ENCODE measurements at regions not wholly inside any gene's neighbourhood (a gene's known extent, or its start where the extent isn't known, plus 50 kb on each side); places are given as distances from the start of the nearest gene placed in this dataset.
"Not testable (repeated sequence)": the region's sequence is repeated elsewhere in the genome, so short reads cannot be mapped to it uniquely, and the experiment has no call there.

DNA sequence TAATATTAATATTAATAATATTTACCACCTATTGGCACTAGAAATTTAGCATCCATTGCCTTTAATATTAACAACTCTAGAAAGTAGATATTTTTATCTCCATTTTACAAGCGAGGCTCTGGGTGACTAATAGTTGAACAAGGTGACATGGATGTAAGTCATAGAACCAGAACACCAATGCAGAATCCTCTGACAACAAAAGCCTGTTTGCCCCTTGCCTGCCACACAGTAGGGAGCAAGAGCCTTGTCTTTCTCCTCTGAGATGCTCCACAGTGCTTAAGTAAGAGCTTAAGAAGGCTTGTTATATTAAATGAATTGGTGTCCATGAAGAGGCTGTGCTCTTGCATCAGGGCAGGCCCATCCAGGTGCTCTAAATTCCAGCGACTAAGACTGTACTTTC, 51.2 kb upstream of the LBX1 start:
- DNase-seq, result no peak

GRCh38 chr10:101280921-101281320, 51.7 kb upstream of the LBX1 start:
- not testable (repeated sequence) for DNase-seq

- no peak for DNase-seq
Measured at GRCh38 chr10:101282947-101283346, 53.7 kb upstream of the LBX1 start.

DNA sequence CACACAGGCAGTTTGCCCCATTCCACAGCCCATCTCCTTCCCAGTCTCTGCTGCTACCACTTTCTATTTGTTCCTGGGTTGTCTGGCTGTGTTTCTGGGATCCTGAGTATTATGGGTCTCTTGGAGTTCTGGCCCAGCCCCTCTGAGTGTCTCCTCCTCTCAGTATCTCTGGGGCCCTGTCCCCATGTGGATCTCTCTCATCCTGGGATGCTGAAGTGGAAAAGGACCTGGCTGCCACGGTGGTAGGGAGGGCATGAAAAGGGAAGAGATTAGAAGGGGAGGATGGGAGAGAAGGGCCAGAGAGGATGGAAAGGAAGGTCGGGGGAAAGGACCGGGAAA, 54.5 kb upstream of the LBX1 start:
- no peak for DNase-seq

DNA sequence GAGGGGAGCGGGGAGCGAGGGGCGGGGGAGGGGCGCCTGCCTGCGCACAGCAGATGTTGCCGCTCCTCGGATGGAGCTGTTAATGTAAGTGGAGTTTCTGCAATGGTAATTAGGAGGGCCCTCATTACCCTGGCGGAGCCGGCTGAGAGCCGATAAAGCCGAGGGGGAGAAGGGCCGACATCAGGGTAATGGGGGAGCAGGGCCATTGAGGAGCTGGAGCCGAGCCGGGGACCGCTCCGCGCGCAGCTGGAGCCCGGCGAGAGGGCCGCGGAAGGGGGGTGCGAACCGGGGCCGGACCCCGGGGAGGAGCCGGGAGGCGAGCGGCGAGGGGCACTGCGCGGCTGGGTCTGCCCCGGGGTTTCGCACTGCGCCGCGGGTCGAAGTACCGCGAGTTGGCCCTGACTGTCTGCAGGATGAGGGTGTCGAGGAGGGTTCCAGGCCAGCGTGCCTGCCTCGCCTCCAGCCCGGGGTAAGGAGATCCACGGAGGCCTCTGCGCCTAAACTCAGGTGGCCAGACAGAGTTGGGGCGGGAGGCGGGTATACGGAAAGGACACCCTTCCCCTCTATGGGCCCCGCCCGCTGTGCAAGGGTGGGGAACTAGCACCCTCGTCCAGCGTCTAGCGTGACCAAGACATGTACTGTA, 55.0 kb upstream of the LBX1 start:
- no peak for DNase-seq

GRCh38 chr10:101284744-101285463, 55.6 kb upstream of the LBX1 start:
- no peak for DNase-seq

GRCh38 chr10:101285519-101286070, 56.3 kb upstream of the LBX1 start:
- DNase-seq, result peak; percentile 43

DNA sequence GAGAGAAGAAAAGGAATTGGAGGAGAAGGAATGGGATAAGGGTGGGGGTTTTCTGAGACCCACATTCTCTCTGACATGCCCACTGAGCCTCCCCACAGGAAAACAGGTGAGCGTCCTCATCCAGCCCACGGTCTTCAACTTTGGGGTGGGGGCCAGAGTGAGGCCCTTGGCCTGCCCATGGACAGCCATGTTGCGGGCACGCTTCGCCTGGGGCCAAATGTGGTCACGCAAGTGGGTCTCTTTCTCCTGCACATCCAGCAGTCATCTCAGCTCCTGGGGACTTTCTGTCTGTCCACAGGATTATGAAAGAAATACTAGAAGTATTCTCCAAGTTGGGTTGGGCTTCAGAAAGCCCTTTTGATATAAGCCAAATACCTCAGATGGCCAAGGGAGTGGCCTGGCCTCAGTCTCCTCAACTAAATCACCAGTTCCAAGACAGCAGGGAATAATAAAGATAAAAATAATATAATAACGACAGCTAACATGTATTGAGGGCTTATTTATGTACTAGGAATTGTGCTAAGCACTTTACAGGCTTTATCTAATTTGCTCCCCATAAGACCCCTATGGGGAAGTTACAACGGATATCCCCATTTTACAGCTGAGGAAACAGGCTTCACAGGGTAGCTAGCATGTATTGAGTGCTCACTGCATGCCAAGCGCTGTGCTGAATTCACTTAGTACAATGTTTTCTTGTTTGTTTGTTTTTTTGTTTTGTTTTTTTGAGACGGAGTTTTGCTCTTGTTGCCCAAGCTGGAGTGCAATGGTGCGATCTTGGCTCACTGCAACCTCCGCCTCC, 57.2 kb upstream of the LBX1 start:
- no peak for DNase-seq

GRCh38 chr10:101287183-101287996, 58.1 kb upstream of the LBX1 start:
- DNase-seq, result no peak

- no peak for DNase-seq
Measured at GRCh38 chr10:101287997-101288635, 58.9 kb upstream of the LBX1 start.

GRCh38 chr10:101289541-101289940, 60.3 kb upstream of the LBX1 start:
- DNase-seq, result no peak

GRCh38 chr10:101290431-101290830, 61.2 kb upstream of the LBX1 start:
- no peak for DNase-seq

DNA sequence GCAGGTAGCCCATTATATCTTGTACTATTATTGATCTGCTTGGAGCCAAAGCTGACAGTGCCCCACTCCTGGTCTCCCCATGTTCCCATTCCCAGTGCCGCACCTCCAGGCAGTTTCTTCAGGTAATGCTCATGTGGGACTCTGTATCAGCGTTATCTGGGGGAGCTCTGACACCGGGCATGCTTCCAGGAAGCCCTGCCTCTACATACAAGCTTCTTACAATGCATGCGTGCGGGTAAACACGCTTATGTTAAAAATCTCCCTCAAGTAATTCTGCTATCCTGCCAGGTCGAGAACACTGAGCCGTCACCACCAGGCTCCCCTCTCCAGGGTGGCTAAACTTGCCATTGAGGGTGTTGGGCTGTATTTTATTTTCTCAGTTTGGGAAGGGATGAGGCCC, 61.6 kb upstream of the LBX1 start:
- no peak for DNase-seq

DNA sequence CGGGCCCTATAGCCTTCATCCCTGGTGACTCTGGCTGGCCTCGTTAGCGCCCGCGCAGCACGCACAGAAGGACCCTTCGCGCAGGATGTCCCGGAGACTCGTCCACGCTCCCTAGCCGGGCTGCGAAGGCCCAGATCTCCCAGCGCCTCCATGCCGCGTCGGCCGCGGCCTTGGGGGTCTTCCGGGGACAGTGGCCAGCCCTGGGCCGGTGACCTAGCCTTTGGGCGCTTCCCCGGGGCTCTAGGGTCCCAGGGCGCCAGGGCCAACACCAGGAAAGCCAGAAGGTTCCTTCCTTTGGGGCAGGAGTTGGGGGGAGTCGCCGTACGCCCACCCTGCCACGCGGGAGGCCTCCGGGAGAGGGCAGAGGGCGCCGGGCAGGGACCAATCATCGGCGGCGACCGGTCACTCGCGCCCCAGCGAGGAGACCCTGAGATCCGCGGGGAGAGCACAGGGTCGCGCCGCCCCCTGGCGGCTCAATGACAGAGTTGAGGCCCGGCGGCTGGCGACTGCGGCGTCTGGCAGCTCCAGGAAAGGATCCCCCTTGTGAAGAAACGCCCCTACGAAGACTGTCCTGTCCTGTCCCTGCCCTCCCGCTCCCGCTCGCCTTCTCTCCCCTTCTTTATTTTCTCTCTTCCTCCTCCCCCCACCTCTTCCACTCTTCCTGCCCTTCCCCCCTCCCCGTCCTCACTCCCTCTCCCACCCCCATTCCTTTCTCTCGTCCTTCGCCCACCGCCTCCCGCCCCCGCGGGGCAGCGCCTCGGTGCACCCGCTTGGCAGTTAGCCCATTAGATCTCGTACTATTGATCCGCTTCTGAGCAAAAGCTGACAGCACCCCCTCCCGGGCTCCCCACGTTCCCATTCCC, 62.3 kb upstream of the LBX1 start:
- peak; percentile 61 for DNase-seq

GRCh38 chr10:101292194-101293006, 61.6 kb upstream of the BTRC start:
- DNase-seq, result peak; percentile 41

DNA sequence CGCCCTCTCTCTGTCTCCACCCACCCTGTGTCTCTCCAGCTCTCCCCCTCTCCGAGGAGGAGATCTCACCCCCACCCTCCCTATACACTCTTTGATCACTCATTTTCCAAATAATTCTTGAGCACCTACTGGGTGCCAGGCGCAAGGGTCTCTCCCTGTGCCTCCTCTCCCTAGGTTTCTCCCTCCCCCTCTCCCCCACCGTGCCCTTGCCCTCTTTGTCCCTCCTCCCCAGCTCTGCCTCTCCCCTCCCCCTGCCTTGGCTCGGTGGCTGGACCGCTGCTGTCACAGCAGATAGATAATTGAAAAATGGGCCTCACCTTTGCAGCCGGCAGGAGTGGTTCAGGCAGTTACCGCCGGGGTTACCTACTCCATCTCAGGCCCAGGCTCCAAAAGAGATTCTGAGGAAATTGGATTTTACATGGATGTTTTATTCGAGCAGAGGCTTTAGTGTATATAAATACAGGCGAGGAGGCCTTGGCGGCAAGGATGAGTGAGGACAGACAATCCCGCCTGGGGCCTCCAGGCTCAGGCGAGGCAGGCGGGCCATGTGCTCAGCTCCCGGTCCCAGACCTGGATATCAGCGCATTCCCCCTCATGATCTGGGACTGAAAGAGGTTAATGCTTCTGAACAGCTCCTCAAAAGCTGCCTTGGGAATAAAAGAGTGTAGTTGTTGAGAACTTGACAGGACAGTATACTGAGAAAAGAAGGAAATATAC, 60.8 kb upstream of the BTRC start:
- peak; percentile 61 for DNase-seq

GRCh38 chr10:101294109-101294508, 59.9 kb upstream of the BTRC start:
- DNase-seq, result no peak

GRCh38 chr10:101295261-101295660, 58.7 kb upstream of the BTRC start:
- DNase-seq, result no peak

DNA sequence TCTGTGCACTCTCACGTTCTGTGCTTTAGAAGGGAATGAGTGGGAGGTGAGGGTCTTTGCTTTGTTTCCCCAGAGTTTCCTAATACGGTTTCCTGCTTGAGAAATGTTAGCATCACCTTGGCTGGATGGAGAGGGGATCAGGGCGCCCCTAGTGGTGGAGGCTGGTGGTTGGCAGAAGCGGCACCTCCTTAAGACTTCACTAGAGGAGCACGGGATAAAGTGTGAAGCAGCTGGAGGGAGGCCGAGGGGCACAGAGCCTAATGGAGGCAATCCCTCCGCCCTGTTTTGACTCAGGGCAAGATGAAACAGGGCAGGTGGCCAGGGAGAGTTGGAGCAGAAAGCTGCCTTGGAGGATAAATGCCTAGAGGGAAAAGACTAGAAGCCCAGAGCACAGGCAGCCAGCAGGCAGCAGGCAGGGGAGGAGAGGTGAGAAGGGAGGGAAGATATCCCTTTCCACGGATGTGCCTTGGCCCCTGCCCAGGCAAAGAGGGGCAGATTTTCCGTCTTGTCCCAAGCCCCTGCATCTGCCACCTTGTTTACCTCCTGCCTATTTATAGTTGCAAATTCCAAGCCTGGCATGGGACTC, 56.0 kb upstream of the BTRC start:
- DNase-seq, result peak; percentile 45
